ENCODE measurements at regions not wholly inside any gene's neighbourhood (a gene's known extent, or its start where the extent isn't known, plus 50 kb on each side); places are given as distances from the start of the nearest gene placed in this dataset.
"Not testable (repeated sequence)": the region's sequence is repeated elsewhere in the genome, so short reads cannot be mapped to it uniquely, and the experiment has no call there.

DNA sequence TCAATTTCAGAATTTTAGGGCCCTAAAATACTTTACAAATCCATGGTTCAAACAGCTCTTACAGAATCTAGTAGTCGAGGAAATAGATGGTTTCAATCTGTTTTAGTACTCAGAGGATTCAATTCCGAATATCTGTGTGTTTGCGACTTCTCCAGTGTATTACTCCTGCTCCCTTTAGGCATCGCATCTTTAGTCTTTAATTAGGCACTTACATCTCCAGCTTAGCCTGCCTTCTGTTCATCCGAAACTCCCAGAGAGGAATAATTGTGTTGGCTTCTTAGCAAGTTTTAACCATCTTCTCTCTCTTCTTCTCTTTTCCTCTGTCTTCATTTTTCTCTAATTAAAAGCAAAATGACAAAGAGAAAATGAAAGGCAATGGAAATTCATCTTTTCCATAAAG is 1901.3 kb upstream of the TENM3 start:
- DNase-seq (ENCODE audit: low spot score) = no peak
- intact Hi-C loops (cut with DNase I) = loop anchor here in 1 of 2 donors (10.0 kb wide), 1 partner anchor 503 kb away; no protein-coding TSS in a partner anchor

GRCh38 chr4:180350901-180351300 is 1892.3 kb upstream of the TENM3 start:
- intact Hi-C loops (cut with DNase I) = no loop called here

GRCh38 chr4:180356766-180357165 is 1886.4 kb upstream of the TENM3 start:
- intact Hi-C loops (cut with DNase I) = no loop called here
- no peak for DNase-seq (ENCODE audit: low spot score)

More at GRCh38 chr4:180350901-180351300, 1892.3 kb upstream of the TENM3 start:
- no peak for DNase-seq (ENCODE audit: low spot score)

DNA sequence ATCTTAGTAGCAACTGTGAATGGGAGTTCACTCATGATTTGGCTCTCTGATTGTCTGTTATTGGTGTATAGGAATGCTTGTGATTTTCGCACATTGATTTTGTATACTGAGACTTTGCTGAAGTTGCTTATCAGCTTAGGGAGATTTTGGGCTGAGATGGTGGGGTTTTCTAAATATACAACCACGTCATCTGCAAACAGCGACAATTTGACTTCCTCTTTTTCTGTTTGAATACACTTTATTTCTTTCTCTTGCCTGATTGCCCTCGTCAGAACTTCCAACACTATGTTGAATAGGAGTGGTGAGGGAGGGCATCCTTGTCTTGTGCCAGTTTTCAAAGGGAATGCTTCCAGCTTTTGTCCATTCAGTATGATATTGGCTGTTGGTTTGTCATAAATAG is 1883.1 kb upstream of the TENM3 start:
- DNase-seq (ENCODE audit: low spot score); intact Hi-C loops (cut with DNase I): not testable (repeated sequence)

GRCh38 chr4:180363815-180364214 is 1879.4 kb upstream of the TENM3 start:
- intact Hi-C loops (cut with DNase I) = no loop called here
- no peak for DNase-seq (ENCODE audit: low spot score)

DNA sequence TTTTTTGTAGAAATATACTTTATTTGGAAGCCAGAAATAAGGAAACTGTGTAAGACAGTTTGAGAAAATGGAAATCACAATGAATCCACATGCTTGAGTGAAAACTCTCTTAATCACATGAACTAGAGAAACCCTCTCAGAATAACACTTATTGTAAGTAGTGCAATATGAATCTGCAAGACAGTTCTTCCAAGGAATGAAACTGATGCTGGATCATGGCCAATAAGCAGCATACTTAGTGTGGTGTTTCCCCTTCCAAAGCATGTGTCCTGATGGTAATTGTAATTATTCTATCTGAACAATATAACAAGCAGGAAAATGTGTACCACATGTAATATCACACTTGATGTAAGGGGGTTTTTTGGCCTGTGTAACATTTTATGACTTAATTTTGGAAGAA is 1870.5 kb upstream of the TENM3 start:
- intact Hi-C loops (cut with DNase I) = no loop called here
- no peak for DNase-seq (ENCODE audit: low spot score)

GRCh38 chr4:180377741-180378140 is 1865.5 kb upstream of the TENM3 start:
- DNase-seq (ENCODE audit: low spot score) = no peak
- intact Hi-C loops (cut with DNase I) = no loop called here

GRCh38 chr4:180380733-180381132 is 1862.5 kb upstream of the TENM3 start:
- intact Hi-C loops (cut with DNase I) = no loop called here
- no peak for DNase-seq (ENCODE audit: low spot score)

DNA sequence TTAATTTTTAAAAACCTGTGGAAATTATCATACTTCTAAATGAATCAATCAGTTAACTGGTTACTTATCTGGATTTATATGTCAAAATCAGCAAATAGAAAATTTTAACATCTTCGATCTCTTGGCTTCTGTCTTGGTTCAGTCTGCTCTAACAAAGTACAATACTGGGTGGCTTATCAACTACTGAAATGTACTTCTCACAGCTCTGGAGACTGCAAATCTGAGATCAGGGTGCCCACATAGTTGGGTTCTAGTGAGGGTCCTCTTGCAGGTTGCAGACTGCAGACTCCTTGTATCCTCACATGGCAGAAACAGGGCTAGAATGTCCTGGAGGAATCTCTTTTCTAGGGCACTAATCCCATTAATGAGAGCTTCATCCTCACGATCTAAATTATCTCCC is 1851.6 kb upstream of the TENM3 start:
- intact Hi-C loops (cut with DNase I) = no loop called here
- no peak for DNase-seq (ENCODE audit: low spot score)

DNA sequence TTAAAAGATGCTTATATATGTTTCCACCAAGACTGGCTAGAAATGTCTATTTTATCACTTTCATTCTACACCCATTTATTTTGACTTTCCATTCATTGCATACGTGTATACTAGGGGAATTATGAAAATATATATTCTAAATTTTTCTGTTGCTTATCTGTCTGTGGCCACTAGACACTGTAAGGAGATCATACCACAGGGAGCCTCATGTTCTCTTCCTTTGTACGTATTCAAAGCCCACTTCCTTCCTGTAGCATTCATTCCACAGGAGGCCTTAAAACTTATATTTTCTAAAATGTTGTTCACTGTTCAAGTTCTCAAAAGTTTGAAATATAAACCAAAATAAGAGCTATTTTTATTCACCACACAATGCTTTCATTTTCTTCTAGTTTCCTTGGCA is 1848.9 kb upstream of the TENM3 start:
- DNase-seq (ENCODE audit: low spot score) = no peak
- intact Hi-C loops (cut with DNase I) = no loop called here

DNA sequence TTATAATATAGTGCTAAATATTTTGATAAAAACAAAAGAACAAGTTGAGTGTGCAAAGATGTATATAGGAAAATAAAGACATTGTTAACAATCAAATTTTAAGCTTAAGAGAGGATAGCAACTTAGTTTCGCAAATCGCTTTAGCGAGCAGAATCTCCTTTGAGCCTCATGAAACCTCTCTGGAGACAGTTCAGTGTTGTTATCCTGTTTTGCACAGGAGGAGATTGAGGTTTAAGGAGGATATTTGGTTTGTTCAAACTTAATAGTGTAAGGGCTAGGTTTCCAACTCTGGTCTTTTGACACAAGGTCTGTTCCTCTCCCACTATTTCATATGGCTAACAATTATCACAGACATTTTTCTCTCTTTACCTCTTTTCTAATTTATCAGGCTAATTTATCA is 1848.5 kb upstream of the TENM3 start:
- intact Hi-C loops (cut with DNase I) = no loop called here
- no peak for DNase-seq (ENCODE audit: low spot score)

DNA sequence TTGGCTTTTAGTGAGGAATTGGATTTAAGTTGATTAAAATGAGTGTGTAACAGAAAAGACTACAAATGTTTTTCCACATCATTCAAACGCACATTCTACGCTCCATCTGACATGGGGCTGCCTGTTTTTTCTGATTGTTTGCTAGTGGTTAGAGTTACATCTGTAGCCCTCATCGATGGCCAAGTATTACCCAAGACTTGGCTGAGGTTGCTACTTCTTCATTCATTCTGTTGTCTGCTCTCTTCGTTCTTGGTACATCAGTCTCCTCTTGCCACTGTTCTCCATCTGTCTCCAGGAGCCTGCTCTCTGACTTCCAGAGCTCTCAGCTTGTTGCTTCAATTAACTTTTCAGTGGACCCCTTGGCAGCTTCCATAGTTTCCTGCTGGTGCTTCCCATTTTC is 1844.6 kb upstream of the TENM3 start:
- no peak for DNase-seq (ENCODE audit: low spot score)
- intact Hi-C loops (cut with DNase I) = no loop called here

- DNase-seq (ENCODE audit: low spot score) = no peak
- intact Hi-C loops (cut with DNase I) = no loop called here
Measured at GRCh38 chr4:180407275-180407885, 1835.8 kb upstream of the TENM3 start.

- intact Hi-C loops (cut with DNase I) = no loop called here
- no peak for DNase-seq (ENCODE audit: low spot score)
Measured at GRCh38 chr4:180418819-180419531, 1824.2 kb upstream of the TENM3 start.

GRCh38 chr4:180422989-180423711 is 1820.1 kb upstream of the TENM3 start:
- intact Hi-C loops (cut with DNase I) = no loop called here
- no peak for DNase-seq (ENCODE audit: low spot score)

GRCh38 chr4:180423712-180424057 is 1819.5 kb upstream of the TENM3 start:
- intact Hi-C loops (cut with DNase I) = no loop called here
- no peak for DNase-seq (ENCODE audit: low spot score)

DNA sequence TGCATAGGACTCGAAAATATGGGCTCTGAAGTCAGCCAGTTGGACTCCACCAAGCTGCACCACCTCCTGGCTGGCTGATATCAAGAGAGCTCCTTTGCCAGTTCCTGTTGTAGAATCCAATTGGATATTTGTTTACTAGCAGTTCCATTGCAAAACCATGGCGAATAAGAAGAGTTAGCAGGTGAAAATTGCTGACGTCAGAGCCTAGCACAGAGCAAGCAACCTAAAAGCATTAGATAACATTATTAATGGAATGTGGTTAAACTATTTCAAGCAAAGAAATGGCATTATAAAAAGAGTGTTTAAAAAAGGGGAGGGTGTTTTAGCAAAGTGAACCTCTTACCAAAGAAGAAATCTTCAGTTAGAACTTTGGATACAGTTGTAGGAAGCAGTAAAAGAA is 1816.3 kb upstream of the TENM3 start:
- DNase-seq (ENCODE audit: low spot score) = no peak
- intact Hi-C loops (cut with DNase I) = no loop called here

GRCh38 chr4:180430283-180430682 is 1812.9 kb upstream of the TENM3 start:
- DNase-seq (ENCODE audit: low spot score) = no peak
- intact Hi-C loops (cut with DNase I) = no loop called here

DNA sequence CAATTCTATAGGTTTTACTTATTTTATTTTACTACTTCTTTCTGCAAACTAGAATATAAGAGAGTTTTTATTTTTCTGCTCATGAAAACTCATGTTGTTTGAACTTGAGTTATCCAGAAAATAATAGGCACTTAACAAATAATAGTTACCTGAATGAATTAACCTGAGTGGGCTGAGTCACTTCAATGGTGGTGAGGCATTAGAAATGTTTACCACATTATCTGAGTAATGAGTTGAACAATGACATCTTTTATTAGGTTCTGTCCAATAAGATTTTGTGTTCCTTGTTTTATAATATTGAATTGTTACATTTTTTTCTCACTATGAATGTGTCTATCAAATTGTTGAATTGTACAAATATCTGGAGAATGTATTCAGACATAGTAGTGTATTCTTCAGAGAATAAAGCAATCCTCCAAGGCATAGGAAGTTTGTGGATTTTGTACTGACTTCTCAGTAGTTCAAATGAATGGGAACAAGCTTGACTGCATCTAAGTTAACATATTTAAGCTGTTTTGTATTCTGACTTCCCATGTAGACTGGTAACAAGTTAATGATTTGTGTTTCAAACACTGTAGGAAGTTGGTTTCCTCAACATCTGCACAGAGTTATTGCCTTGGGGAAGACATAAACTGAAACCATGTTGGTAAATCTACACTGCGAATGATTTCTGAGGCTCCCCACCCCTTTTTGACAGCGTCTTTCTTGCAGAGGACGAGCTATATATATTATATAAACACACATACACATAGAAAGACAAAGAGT is 1808.9 kb upstream of the TENM3 start:
- DNase-seq (ENCODE audit: low spot score) = no peak
- intact Hi-C loops (cut with DNase I) = no loop called here

DNA sequence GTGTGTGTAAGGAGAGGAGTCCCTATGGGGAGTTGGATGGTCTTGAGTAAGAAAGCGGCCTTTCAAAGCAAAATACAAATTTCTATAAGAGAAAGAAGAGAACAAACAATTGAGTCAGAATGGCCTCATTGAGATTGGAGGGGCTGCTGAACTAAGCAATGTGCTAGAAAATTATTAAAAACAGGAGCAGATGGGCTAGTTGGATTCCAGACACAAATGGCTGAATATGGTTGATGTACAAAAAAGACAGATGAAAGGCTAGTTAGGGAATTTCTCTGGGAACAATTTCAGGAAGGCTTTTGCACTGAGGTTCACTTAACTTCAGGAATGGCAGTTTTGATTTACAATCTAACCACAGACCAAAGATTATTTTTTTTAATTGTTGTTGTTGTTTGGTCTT is 1806.8 kb upstream of the TENM3 start:
- intact Hi-C loops (cut with DNase I) = no loop called here

More for the DNA sequence above, 1806.8 kb upstream of the TENM3 start:
- no peak for DNase-seq (ENCODE audit: low spot score)

Measured in posterior vena cava (tissue), 2 donors.